ENCODE measurements at regions not wholly inside any gene's neighbourhood (a gene's known extent, or its start where the extent isn't known, plus 50 kb on each side); places are given as distances from the start of the nearest gene placed in this dataset.

DNA sequence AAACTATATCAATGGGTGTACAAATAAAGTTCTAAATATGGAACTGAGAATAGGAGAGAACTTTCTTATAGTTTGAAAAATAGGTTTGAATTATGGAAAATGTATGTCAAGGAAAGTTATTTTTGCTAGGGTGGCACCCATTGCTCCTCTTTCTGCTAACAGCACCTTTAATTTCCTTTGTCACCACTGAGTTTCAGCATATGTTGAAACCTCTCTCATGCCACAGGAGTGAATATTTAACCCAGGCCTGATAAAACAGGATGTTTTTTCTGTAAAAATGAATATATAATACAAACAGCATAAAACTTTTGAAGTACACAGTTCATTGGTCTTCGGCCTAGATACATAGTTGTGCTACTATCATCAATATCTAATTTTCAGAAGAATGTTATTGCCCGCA, 385.5 kb upstream of the ANO5 start:
- 50% methylated on average over 2 of the region's 2 CpGs for WGBS (ENCODE audit: insufficient coverage)
- no peak for DNase-seq
- H3K4me3 Mint-ChIP-seq: no peak overlapping the region
- no peak overlapping the region for H3K9ac ChIP-seq (ENCODE audit: insufficient read depth, low read length, poor library complexity, severe bottlenecking)
- no peak overlapping the region for H2AFZ ChIP-seq (ENCODE audit: insufficient read depth, low read depth, low read length, poor library complexity, severe bottlenecking)
- no peaks in the 10 kb centered on the region for H3K27me3 ChIP-seq (ENCODE audit: control insufficient read depth in 2 of 2, insufficient read depth in 2 of 2, low read length in 2 of 2)
- peaks cover 6 to 20% (median 14%) of the 10 kb centered on the region in 7 donors for H3K9me3 Mint-ChIP-seq
- H3K9me3 ChIP-seq (replicated peaks in 1 of 2; ENCODE audit: control insufficient read depth in 1 of 2, insufficient read depth in 1 of 2, low read length in 2 of 2): peaks cover 9 to 14% of the 10 kb centered on the region in 2 donors
- TF ChIP-seq, protein P1, sequence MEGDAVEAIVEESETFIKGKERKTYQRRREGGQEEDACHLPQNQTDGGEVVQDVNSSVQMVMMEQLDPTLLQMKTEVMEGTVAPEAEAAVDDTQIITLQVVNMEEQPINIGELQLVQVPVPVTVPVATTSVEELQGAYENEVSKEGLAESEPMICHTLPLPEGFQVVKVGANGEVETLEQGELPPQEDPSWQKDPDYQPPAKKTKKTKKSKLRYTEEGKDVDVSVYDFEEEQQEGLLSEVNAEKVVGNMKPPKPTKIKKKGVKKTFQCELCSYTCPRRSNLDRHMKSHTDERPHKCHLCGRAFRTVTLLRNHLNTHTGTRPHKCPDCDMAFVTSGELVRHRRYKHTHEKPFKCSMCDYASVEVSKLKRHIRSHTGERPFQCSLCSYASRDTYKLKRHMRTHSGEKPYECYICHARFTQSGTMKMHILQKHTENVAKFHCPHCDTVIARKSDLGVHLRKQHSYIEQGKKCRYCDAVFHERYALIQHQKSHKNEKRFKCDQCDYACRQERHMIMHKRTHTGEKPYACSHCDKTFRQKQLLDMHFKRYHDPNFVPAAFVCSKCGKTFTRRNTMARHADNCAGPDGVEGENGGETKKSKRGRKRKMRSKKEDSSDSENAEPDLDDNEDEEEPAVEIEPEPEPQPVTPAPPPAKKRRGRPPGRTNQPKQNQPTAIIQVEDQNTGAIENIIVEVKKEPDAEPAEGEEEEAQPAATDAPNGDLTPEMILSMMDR (IDR thresholded peaks at IDR 0.05): no peak
- H3K4me3 ChIP-seq (replicated peaks in 1 of 3; ENCODE audit: low read depth in 2 of 3, low read length in 3 of 3): no peak overlapping the region
- H3K4me1 Mint-ChIP-seq: peaks cover 15% of the 10 kb centered on the region
- H3K36me3 ChIP-seq (replicated peaks in 1 of 2; ENCODE audit: control insufficient read depth in 1 of 2, insufficient read depth in 2 of 2, low read length in 2 of 2): no peaks in the 10 kb centered on the region
- H3K4me1 ChIP-seq (ENCODE audit: control insufficient read depth in 1 of 2, insufficient read depth in 2 of 2, low read length in 2 of 2): peaks cover 0 to 6% of the 10 kb centered on the region in 2 donors
- no peak overlapping the region for H3K27ac Mint-ChIP-seq
- H3K4me2 ChIP-seq (replicated peaks; ENCODE audit: extremely low read depth, low read length, poor library complexity, severe bottlenecking): no peak overlapping the region
- intact Hi-C loops (cut with micrococcal nuclease): no loop called here
- no peaks in the 10 kb centered on the region for H3K27me3 Mint-ChIP-seq (ENCODE audit: low read depth in 3 of 3)
- no peak overlapping the region for H3K27ac ChIP-seq (ENCODE audit: low read depth in 1 of 2, low read length in 2 of 2)
- no peaks in the 10 kb centered on the region for H3K79me2 ChIP-seq (ENCODE audit: insufficient read depth, low read length)
- H4K20me1 ChIP-seq (ENCODE audit: insufficient read depth, low read length): no peaks in the 10 kb centered on the region
- H3K36me3 Mint-ChIP-seq: no peaks in the 10 kb centered on the region

DNA sequence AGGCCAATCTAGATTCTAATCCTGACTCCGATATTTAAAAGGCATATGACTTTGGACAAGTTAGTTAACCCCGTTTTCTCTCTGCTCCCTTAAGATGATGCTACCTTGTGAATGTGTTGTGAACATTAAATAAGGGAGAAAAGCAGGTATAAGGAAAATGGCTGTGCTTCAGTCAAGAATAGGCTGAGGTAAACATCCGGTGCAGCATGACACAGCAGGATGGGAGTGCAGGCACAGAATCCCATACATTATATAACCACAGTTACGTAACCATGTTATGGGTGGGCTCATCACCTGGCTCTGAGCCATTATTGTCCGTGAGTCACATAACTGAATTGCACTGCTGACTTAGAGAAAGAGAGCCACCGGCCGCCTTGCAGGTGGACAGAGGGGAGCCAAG, 382.2 kb upstream of the ANO5 start:
- no peak for DNase-seq
- no peak overlapping the region for H3K27ac ChIP-seq (ENCODE audit: low read depth in 1 of 2, low read length in 2 of 2)
- no peaks in the 10 kb centered on the region for H4K20me1 ChIP-seq (ENCODE audit: insufficient read depth, low read length)
- H3K36me3 Mint-ChIP-seq: no peaks in the 10 kb centered on the region
- H3K4me1 Mint-ChIP-seq: peaks cover 15% of the 10 kb centered on the region
- no peaks in the 10 kb centered on the region for H3K36me3 ChIP-seq (replicated peaks in 1 of 2; ENCODE audit: control insufficient read depth in 1 of 2, insufficient read depth in 2 of 2, low read length in 2 of 2)
- H3K4me3 ChIP-seq (replicated peaks in 1 of 3; ENCODE audit: low read depth in 2 of 3, low read length in 3 of 3): no peak overlapping the region
- H3K9me3 Mint-ChIP-seq: peaks cover 0 to 9% (median 2%) of the 10 kb centered on the region in 7 donors
- no peak overlapping the region for H3K4me2 ChIP-seq (replicated peaks; ENCODE audit: extremely low read depth, low read length, poor library complexity, severe bottlenecking)
- no peaks in the 10 kb centered on the region for H3K27me3 Mint-ChIP-seq (ENCODE audit: low read depth in 3 of 3)
- no peak overlapping the region for H3K4me3 Mint-ChIP-seq
- TF ChIP-seq, protein P1 (IDR thresholded peaks at IDR 0.05): no peak
- H3K9me3 ChIP-seq (replicated peaks in 1 of 2; ENCODE audit: control insufficient read depth in 1 of 2, insufficient read depth in 1 of 2, low read length in 2 of 2): peaks cover 0 to 12% of the 10 kb centered on the region in 2 donors
- H3K27me3 ChIP-seq (ENCODE audit: control insufficient read depth in 2 of 2, insufficient read depth in 2 of 2, low read length in 2 of 2): no peaks in the 10 kb centered on the region
- intact Hi-C loops (cut with micrococcal nuclease): no loop called here
- peaks cover 0 to 6% of the 10 kb centered on the region in 2 donors for H3K4me1 ChIP-seq (ENCODE audit: control insufficient read depth in 1 of 2, insufficient read depth in 2 of 2, low read length in 2 of 2)
- H3K9ac ChIP-seq (ENCODE audit: insufficient read depth, low read length, poor library complexity, severe bottlenecking): no peak overlapping the region
- no peak overlapping the region for H2AFZ ChIP-seq (ENCODE audit: insufficient read depth, low read depth, low read length, poor library complexity, severe bottlenecking)
- 7% methylated on average over 3 of the region's 7 CpGs for WGBS (ENCODE audit: insufficient coverage)
- no peaks in the 10 kb centered on the region for H3K79me2 ChIP-seq (ENCODE audit: insufficient read depth, low read length)
- H3K27ac Mint-ChIP-seq: no peak overlapping the region

Measured in CD14-positive monocyte (primary cell).